ENCODE measurements at regions not wholly inside any gene's neighbourhood (a gene's known extent, or its start where the extent isn't known, plus 50 kb on each side); places are given as distances from the start of the nearest gene placed in this dataset.
A peak's percentile ranks its signal among the peaks of the same experiment; 100 is the strongest.

GRCh38 chr2:128779301-128780095 is 460.8 kb upstream of the HS6ST1 start:
- DNase-seq, result no peak

GRCh38 chr2:128780434-128781080 is 461.9 kb upstream of the HS6ST1 start:
- DNase-seq, result no peak

GRCh38 chr2:128781166-128781565 is 462.5 kb upstream of the HS6ST1 start:
- DNase-seq, result no peak

- no peak for DNase-seq
Observed at GRCh38 chr2:128781585-128782385, 463.1 kb upstream of the HS6ST1 start.

- no peak for DNase-seq
Observed at GRCh38 chr2:128782411-128783192, 463.9 kb upstream of the HS6ST1 start.

- DNase-seq, result no peak
Observed at GRCh38 chr2:128783193-128783671, 464.6 kb upstream of the HS6ST1 start.

- no peak for DNase-seq
Observed at GRCh38 chr2:128783896-128784295, 465.2 kb upstream of the HS6ST1 start.

GRCh38 chr2:128784626-128785306 is 466.1 kb upstream of the HS6ST1 start:
- DNase-seq, result no peak

- no peak for DNase-seq
Observed at GRCh38 chr2:128786316-128786715, 467.6 kb upstream of the HS6ST1 start.

- DNase-seq, result peak; percentile 44
Observed at GRCh38 chr2:128786741-128787478, 468.2 kb upstream of the HS6ST1 start.

- no peak for DNase-seq
Observed at GRCh38 chr2:128787616-128788015, 468.9 kb upstream of the HS6ST1 start.

GRCh38 chr2:128788636-128789220 is 470.1 kb upstream of the HS6ST1 start:
- DNase-seq, result no peak

GRCh38 chr2:128789221-128789620 is 470.6 kb upstream of the HS6ST1 start:
- DNase-seq, result no peak

GRCh38 chr2:128789776-128790455 is 471.2 kb upstream of the HS6ST1 start:
- no peak for DNase-seq

GRCh38 chr2:128790541-128791001 is 471.9 kb upstream of the HS6ST1 start:
- DNase-seq, result no peak

GRCh38 chr2:128791120-128791984 is 472.7 kb upstream of the HS6ST1 start:
- DNase-seq, result no peak

- DNase-seq, result no peak
Observed at GRCh38 chr2:128791985-128792320, 473.3 kb upstream of the HS6ST1 start.

GRCh38 chr2:128792476-128793054 is 473.9 kb upstream of the HS6ST1 start:
- no peak for DNase-seq

Data from tongue (tissue), 1 donor.